Midbrain (tissue), 1 donor: ENCODE measurements at regions not wholly inside any gene's neighbourhood (a gene's known extent, or its start where the extent isn't known, plus 50 kb on each side); places are given as distances from the start of the nearest gene placed in this dataset.
"Not testable (repeated sequence)": the region's sequence is repeated elsewhere in the genome, so short reads cannot be mapped to it uniquely, and the experiment has no call there.

Source experiments
- DNase-seq: peaks from one replicate; lab custom pipeline; 2025; lab: John Stamatoyannopoulos, UW

DNA sequence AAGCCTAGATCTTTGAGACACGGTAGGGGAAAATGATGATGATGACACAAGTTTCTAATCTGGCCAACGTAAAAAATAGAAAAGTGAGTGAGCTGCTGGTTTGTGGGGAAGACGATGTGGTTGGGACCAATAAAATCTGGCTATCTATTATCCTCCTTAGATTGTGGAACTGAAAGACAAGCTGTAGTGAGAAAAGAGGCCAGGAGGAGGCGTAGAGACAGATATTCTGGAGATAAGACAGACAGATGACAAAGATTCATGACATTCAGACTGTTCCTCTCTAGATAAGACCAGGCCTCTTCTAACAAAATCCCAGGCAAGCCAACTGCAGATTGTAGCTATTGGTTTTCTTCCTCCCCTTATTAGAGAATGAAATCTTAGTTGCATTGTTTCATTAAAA, 376.3 kb upstream of the UBE2E3 start:
- DNase-seq = no peak

GRCh38 chr2:180601016-180601415, 379.4 kb upstream of the UBE2E3 start:
- DNase-seq = no peak

DNA sequence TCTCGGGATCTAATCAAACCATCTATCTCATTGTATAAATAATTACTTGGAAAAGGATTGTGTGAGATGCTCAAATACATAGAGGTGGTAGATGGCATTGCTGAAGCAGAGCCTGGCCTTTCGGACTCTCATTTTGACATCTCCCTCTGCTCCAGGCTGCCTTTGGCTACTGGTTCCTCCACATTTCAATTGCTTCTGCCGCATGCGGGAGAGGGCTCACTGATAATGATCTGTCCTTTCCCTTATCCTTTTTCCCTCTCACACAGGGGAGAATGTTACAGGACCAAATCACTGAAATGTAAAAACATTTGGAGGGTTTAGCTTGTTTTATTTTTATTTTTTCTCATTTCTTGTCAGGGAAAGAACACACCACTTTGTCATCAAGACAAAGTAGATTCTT, 380.6 kb upstream of the UBE2E3 start:
- DNase-seq = no peak

GRCh38 chr2:180597179-180597578, 383.2 kb upstream of the UBE2E3 start:
- no peak for DNase-seq

DNA sequence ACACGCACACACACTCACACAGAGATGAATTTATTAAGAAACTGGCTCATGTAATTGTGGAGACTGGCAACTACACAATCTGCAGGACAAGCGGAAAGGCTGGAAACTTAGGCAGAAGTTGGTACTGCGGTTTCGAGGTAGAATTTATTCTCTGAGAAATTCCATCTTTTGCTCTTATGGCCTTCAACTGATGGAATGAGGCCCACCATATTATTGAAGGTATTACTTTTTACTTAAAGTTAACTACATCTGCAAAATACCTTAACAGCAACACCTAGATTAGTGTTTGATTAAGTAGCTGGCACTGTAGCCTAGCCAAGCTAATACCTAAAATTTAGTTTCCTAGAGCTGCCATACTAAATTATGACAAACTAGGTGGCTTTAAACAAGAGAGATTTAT, 384.0 kb upstream of the UBE2E3 start:
- DNase-seq = no peak

DNA sequence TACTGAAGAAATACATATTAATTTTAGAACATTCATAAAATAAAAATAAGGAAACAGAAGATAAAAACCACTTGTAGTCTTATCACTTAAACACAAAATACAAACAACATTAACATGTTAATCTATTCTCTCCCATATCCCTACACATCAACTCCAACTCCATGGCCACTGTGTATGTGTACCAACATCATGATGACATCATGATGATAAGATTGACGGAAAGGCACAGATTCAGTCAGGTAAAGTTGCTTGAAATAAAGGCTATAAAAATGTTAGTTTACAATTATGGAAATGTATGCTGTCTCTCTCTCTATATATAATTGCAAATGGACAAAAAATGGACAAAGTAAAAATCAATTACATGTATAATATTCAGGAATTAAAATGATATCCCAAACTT, 388.5 kb upstream of the UBE2E3 start:
- DNase-seq = no peak

DNA sequence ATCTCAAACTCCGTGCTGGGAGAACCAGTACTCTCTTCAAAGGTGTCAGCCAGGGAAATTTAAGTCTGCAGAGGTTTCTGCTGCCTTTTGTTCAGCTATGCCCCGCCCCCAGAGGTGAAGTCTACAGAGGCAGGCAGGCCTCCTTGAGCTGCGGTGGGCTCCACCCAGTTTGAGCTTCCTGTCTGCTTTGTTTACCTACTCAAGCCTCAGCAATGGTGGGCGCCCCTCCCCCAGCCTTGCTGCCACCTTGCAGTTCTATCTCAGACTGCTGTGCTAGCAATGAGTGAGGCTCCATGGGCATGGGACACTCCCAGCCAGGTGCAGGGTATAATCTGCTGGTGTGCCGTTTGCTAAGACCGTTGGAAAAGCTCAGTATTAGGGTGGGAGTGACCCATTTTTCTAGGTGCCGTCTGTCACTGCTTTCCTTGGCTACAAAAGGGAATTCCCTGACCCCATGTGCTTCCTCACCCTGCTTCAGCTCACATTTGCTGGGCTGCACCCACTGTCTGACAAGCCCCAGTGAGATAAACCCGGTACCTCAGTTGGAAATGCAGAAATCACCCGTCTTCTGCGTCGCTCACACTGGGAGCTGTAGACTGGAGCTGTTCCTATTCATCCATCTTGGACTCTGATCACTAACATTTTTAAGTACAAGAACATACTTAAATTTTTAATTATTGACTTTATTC, 389.2 kb upstream of the UBE2E3 start:
- DNase-seq = not testable (repeated sequence)

- no peak for DNase-seq
These were observed 396.8 kb upstream of the UBE2E3 start for GRCh38 chr2:180583441-180584140.

- DNase-seq = no peak
These were observed 401.0 kb upstream of the UBE2E3 start for GRCh38 chr2:180579388-180579787.

- DNase-seq = no peak
These were observed 402.0 kb upstream of the UBE2E3 start for GRCh38 chr2:180578441-180578840.

GRCh38 chr2:180577567-180577966, 402.8 kb upstream of the UBE2E3 start:
- DNase-seq = no peak

DNA sequence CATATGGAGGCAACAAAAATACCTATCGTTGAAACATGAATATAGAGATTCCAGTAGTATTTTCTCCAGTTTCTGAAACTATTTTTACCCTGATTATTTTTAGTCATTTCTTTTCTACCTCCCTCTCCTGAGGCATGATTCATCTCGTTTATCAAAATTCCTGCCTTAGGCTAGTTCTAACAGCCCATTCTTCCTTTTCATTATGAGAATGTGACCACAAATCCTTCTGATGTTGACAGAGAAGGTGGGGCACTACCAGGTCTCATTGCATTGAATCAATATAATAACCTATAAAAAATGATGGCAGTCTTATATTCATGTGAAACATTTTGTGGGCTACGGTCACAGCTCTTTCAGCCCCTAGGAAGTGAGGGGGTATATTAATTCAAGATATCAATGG, 406.5 kb upstream of the UBE2E3 start:
- DNase-seq = no peak

GRCh38 chr2:180572346-180572745, 408.1 kb upstream of the UBE2E3 start:
- no peak for DNase-seq

- DNase-seq = no peak
These were observed 408.8 kb upstream of the UBE2E3 start for GRCh38 chr2:180571559-180571958.

- no peak for DNase-seq
These were observed 409.5 kb upstream of the UBE2E3 start for GRCh38 chr2:180570864-180571263.

GRCh38 chr2:180564051-180564450, 416.4 kb upstream of the UBE2E3 start:
- DNase-seq = no peak

DNA sequence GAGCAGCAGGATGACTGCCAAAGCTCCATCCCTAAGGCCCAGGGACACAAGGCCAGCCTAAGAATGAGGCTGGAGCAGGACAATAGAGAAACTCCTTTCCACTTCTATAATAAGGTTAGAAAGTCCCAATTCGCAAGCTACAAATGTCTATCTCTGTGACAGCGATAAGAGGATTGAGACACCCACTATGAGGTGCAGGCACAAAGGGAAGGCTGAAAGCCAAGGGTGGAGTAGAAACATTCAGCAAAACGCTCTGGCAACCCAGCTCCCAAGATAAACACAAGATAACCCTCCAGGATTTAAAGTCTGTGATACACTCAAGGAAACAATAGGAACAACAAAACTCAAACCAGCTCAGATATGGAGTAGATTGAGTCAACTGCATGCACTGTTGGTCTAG, 418.0 kb upstream of the UBE2E3 start:
- no peak for DNase-seq

DNA sequence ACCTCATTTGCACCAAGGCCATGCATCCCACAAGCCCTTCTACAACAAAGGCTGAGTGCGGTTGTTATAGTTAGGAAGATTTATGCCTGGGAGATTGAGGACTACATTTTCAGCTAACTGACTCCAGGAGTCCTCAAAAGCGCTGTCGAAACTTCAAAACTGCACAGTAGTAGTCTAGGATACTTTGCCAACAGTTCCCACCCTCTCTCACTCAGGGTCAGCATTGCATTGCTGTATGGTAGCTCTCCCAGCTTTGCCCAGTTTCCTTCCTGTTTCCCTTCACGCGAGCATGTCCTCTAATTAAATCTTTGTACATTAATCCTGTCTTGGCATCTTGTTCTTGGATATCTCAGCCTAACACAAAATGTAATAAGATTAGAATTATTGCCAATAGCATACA, 420.6 kb upstream of the UBE2E3 start:
- no peak for DNase-seq

GRCh38 chr2:180559038-180559437, 421.4 kb upstream of the UBE2E3 start:
- DNase-seq = no peak

DNA sequence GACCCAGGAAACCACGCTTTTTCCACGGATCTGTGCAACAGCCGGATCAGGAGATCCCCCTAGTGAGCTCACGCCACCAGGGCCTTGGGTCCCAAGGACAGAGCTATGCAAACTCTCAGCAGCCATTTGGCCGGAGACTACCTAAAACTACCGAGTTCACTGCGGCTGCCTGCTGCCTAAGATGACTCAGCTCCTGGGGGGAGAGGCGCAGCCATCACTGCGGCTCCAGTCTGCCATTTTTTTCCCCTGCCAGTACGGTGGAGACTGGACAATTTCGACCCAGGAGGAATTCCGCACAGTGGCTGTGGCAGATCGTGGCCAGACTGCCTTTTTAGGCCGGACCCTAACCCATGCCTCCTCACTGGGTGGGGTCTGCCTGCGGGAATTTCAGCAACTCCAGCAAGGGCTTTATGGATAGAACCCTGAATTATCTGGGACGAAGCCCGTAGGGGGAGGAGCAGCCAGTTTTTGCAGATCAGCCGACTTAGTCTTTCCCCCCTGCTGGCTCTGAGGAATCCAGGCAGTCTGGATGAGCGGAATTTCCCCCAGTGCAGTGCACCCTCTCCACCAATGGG, 424.9 kb upstream of the UBE2E3 start:
- DNase-seq = no peak

GRCh38 chr2:180554330-180554729, 426.1 kb upstream of the UBE2E3 start:
- DNase-seq = no peak

DNA sequence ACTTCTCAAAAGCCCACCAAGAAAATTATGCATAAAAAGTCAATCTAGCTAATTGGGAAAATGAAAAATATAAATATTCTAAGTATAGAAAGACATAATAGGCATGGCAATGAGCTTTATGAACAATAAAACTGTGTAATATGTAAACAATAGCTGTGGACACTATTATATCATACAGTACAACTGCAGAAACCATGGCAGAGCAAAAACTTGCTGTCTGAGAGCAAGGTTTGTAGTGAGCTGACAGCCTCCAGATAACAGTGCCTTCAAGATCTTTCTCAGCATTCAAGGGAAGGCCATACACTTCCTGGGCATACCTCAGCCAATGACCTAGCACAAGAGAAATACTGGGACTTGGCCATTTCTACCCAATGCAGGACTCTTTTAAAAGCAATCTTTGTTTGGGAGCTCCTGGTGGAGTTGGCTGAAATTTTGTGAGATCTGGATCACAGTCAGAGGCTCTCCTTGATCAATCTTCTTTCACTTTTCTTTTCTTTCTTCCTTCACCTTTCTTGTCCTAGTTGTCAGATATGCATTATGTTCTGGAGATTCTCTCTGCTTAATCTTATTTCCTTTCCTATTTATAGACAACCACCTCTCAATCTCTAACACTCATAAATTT, 427.2 kb upstream of the UBE2E3 start:
- no peak for DNase-seq

DNA sequence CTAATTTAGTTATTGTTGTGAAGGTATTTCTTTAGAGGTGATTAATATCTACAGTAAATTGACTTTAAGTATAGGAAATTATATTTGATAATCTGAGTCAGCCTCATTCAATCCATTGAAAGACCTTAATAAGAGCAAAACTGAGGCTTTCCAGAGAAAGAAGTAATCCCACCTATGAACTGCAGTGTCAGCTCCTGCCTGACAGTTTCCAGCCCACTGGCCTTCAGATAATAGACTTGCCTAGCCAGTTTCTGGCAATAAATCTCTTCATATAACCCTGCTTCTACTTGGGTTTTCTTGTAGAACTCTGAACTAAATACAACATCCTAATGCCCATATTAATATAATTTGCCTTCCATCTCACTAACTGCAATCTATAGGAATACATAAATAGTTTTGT, 437.9 kb upstream of the UBE2E3 start:
- DNase-seq = no peak
